NT2/D1 (cell line): ENCODE measurements at regions not wholly inside any gene's neighbourhood (a gene's known extent, or its start where the extent isn't known, plus 50 kb on each side); places are given as distances from the start of the nearest gene placed in this dataset.

Experiments used
- SUZ12 ChIP-seq: IDR thresholded peaks from 2 replicates; pipeline ENCODE4 v1.6.1; 2011; ENCODE audit not compliant: insufficient read length, insufficient read depth; ENCODE audit errors: extremely low read depth
- YY1 ChIP-seq: IDR thresholded peaks from 2 replicates; pipeline ENCODE4 v1.6.1; 2011; ENCODE audit not compliant: insufficient read length, insufficient read depth
- ZNF274 ChIP-seq: IDR thresholded peaks from 2 replicates; pipeline ENCODE4 v1.6.1; 2011; ENCODE audit warnings: mild to moderate bottlenecking, low read depth, low read length

DNA sequence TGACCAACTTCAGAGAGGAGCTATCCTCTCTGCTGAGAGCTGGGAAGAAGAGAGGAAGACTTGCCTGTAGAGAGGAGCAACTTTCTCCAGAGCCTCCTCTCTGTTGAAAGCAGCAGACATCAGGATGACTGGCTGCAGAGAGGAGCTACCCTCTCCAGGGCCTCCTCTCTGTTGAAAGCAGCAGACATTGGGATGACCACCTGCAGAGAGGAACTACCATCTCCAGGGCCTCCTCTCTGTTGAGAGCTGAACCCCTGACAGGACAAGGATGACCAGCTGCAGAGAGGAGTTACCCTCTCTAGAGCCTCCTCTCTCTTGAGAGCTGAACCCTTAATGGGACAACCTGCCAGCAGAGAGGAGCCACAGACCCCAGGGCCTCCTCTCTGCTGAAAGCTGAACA, 83.0 kb upstream of the GJB5 start:
- TF ChIP-seq ZNF274 (no peak), YY1 (no peak), SUZ12 (no peak)
